Astrocyte (in vitro differentiated cells and primary cell): ENCODE measurements at regions not wholly inside any gene's neighbourhood (a gene's known extent, or its start where the extent isn't known, plus 50 kb on each side); places are given as distances from the start of the nearest gene placed in this dataset.
"Not testable (repeated sequence)": the region's sequence is repeated elsewhere in the genome, so short reads cannot be mapped to it uniquely, and the experiment has no call there.

Experiments
- CTCF ChIP-seq: IDR thresholded peaks from 2 replicates; pipeline ENCODE4 v1.5.1; 2011; ENCODE audit warnings: low read depth, mild to moderate bottlenecking, inconsistent platforms, low read length, moderate library complexity; ENCODE audit not compliant: insufficient read depth
- EZH2 ChIP-seq: IDR thresholded peaks from 2 replicates; pipeline ENCODE4 v1.6.1; 2012; ENCODE audit warnings: mild to moderate bottlenecking, low read length, inconsistent platforms; ENCODE audit not compliant: insufficient read depth

DNA sequence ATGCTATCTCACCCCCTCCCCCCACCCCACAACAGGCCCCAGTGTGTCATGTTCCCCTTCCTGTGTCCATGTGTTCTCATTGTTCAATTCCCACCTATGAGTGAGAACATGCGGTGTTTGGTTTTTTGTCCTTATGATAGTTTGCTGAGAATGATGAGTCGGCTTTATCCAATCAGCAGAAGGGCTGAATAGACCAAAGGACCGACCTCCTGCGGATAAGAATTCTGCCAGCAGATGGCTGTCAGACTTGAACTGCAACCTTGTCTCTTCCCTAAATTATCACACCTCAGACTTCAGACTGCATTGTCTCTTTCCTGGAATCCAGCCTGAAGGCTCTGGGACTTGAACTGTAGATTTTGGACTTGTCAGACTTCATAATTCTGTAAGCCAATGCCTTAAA, 853.4 kb downstream of the TRAM1L1 start:
- TF ChIP-seq CTCF, EZH2: not testable (repeated sequence)
